Skin of body (tissue), 1 donor: ENCODE measurements at regions not wholly inside any gene's neighbourhood (a gene's known extent, or its start where the extent isn't known, plus 50 kb on each side); places are given as distances from the start of the nearest gene placed in this dataset.

Experiments
- DNase-seq: peaks from one replicate; lab custom pipeline; 2025; lab: John Stamatoyannopoulos, UW

DNA sequence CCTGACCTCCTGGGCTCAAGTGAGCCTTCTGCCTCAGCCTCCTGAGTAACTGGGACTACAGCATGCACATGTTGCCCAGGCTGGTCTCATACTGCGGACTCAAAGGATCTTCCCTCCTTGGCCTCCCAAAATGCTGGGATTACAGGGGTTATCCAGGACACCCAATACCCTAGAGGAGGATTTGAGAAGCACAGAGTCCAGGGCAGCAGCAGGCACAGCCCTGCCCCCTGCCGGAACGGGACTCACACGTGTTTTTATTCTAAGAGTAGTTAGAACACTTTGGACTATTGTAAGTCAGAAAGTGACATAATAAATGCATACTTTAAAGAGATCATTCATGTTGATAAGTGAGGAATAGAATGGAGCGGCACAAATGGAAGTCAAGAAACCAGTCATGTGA is 80.2 kb downstream of the C6orf118 start:
- DNase-seq: no peak

DNA sequence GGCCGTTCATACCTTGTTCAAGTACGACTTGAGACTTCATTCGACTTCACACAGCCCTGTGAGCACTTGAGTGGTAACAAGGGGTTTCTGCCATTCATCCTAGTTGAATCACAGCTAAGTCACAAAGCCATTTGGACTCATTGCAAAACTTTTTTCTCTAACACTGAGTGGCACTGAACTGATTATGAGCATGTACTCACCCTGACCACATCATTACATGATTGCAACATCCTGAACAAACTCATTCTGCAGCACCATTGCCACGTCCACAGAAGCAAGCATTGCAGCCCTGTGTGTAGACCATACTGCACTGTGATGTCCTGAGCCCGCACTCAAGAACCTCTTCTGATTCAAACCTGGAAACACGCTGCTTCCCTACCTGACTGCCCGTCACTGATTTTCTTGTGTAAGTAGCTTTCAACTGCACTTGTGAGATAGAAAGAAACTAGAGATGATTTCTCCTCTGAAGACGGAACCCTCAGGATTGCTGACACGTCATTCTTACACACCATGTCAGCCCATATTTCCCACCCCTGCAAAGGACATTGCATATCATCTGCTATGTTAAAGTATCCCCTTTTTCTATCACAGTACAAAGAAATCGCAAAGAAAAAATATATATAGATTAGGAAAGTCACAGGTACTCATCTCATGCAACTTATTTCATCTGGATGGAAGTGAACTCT is 81.6 kb downstream of the C6orf118 start:
- no peak for DNase-seq

DNA sequence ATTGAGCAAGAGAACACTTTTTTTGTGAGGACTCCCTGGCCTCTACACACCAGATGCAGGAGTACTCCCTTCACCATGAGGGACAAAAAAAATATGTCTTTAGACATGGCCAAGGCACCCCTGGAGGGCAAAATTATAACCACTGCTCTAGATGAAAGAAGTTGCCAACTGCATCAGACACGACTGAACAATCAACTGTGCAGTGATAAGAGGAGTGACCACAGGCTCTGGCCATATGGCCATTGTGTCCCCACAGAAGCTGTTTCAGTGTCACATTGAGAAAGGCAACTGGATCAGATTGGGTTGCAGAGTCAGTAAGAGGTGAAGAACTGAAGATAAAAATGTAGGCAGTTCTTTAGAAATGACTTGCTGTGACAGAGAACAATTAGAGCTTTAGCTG is 85.7 kb downstream of the C6orf118 start:
- DNase-seq: no peak

DNA sequence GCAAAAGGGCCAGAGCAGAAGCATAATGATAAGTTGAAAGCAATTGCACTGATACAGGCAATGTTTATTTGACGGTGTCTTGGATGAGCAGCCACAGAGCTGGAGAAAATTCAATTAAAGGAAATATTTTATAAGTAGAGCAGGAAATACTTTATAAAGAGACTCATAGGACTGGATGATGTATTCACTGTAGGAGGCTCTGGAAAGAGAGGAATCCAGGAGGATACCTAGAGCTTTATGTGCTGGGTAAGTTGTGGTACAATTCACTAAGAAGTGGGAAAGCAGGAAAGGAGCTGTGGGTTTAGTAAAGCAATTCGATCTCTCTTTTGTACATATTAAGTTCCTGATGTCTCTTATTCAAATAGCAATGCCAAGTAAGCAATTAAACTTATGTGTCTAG is 86.3 kb downstream of the C6orf118 start:
- DNase-seq: no peak

DNA sequence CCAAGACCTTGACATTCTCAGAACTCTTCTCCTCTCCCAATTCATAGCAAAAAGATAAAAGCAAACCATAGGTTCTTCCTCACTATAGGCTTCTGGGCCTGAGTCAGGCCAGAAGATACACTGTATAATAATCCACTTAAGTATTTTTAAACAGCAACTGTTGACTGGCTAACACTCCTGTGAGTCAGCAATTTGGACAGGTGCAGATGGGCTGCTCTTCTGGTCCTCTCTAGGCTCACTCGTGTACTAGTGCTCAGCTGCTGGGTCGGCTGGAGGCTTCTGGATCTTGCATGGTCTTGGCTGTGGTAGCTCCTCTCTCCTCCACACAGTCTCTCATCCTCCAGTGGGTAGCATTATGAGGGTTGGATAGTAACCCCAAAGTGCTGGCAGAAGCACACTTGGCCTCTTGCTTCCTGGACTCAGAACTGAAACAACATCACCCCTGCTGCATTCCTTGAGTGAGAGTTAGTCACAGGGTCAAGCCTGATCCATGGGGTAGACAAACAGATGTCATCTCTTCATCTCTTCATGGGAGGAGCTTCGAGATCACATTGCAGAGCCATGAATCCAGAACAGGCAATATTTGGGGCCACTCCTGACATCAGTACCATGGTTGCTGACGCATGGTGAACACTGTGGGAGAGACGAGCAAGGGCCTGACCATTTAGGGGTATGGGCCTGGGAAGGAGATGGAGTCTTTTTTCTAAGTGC is 86.9 kb downstream of the C6orf118 start:
- DNase-seq: no peak

DNA sequence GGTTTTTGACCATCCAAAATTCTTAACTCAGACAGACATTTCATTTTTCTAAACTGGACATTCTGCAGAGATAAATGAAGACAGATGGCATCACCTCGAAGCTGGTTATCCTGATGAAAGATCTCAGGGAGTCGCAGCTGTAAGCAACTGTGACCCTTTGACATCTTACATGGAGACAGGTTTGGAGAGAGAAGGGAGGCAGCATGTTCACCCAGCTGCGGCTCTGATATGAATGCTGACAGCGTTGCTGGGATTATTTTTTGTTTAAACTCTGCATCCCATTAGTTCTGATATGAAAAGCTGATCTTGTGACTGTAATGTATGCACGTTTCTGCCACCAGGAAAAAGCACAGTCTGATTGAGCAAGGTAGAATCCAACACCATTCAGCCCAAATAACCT is 89.4 kb downstream of the C6orf118 start:
- DNase-seq: no peak

DNA sequence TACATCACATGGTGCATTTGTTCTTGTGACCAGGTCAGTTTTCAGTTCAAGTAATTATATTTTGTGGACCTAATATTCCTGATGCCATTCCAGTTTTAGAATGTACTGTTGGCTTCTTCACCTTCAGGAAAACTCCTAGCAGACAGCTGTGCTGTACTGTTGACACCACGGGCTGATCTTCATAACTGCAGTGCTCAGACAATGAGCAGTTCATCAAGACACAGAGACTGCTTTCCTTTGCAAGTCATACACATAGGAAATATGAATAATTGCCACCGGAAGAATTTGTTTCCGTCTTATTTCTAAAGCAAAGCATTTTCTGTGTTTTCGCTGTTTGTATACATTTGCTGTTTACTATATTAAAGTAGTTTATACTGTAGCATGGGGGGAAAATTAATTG is 89.8 kb downstream of the C6orf118 start:
- no peak for DNase-seq

DNA sequence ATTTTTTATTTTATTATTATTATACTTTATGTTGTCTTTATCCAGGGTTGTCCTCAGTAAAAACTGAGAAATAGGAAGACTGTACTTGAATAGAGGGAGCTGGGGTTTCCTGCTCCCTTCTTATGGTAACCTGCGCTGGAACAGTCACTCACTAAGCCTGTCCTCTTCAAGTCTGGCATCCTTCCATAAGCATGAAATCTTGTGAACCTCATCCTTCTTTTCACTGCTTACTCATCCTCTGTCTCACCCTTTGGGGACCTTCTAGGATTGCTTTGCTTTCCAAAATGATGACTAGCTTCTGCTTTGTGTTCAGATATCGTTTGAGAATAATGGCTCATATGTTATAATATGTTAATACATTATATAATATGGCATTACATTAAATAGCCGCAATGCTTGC is 90.6 kb downstream of the C6orf118 start:
- DNase-seq: no peak

DNA sequence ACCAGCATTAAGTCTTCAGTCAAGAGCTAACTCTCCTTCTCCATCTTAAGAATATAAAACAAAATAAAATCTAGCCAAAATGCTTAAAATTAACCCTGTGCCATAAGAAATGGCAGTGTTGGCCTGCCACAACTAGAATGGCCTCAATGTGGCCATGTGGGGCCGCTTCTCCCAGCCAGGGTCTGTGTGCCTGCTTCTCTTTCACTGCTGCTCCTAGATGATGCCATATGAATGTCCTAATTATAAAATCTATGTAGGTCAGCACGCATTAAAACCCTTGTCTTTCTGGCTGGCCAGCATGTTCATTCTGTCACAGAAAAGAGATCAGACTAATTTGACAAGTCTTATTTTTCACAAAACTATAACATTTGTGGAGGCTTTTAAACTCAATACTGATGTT is 102.6 kb downstream of the C6orf118 start:
- no peak for DNase-seq

DNA sequence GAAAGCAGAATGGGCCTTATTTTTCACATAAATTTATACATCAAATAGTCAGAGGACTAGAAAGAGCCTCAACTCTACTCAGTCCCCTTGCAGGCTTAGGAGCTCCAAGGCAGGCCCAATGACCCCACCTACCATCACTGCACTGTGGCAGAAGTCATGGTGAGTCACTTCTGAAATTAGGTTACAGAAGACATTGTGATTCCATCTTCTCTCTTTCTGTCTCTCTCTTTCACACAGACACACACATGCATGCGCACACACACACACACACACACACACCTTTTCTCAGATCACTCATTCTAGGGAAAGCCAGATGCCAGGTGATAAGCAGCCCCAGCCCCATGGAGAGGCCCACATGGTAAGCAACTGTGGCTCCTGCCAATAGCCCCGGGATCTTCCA is 103.8 kb downstream of the C6orf118 start:
- no peak for DNase-seq

DNA sequence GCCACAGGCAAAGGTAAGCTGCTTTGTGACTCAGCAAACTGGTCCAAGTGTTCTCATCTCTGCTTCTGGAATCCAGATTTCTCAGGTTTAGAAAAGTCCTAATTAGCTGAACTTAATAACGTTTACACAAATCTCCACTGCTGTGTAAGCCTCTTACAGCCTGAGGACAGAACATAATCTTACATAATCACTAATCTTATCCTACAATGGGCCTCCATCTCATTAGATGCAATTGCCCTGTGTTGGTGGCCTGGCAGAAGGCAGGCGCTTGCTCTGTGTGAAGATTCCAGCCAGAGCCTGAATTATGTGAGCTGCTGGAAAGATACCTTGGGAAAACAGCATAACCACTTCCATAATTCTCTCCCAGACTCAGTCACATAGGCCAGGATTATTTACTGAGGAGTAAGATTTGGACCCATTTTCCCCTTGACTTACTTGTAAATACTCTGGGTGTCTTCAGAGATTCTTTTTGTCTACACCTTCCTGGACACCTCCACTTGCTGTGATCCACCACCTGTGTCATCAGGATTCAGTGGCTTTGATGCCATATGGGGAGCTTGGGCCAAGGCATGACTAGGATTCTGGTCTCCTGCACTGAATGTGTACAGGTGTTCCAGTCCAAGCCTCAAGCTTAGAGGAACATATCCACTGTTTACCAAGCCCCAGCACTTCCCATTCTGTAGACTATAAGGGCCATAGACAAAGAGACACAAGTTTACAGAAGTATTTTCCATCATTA is 104.4 kb downstream of the C6orf118 start:
- DNase-seq: no peak

DNA sequence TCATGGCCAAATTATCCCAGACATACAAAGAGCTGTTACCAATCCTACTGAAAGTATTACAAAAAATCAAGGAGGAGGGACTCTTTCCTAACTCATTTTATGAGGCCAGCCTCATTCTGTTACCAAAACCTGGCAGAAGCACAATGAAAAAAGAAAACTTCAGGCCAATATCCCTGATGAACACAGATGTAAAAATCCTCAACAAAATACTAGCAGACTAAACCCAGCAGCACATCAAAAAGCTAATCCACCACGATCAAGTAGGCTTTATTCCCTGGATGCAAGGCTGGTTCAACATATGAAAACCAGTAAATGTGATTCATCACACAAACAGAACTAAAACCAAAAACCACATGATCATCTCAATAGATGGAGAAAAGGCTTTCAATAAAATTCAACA is 109.2 kb downstream of the C6orf118 start:
- no peak for DNase-seq

DNA sequence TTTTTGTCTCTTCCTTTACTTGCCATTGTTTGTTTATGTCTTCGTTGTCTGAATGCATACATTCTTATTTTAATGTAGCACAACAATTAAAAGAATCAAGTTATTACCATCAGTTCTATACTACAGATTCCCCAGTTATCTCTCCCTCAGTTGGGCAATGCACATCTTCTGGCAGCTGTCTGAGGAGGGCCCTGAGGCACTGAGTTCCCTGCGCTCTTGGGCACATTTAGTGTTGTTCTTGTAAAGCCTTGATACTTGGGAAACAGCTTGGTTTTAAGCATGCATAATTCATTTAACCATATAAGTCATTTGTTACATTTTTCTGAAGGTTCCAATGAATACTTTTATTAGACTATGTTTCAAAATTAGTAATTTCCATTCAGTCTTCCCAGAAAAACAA is 117.9 kb downstream of the C6orf118 start:
- no peak for DNase-seq

DNA sequence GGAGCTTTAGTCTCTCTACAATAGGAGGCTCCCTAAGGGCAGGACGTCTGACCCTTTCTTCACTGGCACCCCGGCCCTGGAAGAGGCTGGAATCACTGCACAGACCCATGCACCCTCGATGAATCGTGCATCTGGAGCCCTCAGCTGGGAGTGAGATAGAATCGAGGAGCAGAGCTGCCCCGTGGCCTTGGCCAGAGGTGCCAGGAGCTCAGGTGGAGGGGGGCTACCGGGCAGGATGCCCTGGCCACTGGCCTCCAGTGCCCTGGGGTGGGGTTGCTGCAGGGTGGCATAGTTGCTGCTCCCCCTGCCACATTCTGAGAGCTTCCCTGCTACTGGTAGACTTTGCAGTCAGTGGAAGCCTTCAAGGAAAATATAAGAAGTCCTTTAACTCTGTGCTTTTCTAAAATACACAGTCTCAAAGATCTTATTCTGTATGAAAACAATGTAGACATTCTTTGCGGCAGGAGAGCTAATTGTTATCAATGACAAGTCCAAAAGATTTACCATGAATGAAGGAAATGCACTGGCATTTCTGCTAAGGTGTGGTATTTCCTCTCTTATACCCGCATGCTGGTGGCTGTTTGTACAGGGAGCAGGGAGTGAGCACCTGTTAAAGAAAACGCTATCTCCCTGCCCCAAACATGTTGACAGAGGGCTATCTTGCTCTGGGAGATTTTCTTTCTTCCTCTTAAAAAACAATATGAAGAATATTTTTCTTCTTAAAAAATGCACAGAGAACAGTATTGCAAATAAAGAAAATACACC is 122.8 kb downstream of the C6orf118 start:
- no peak for DNase-seq

DNA sequence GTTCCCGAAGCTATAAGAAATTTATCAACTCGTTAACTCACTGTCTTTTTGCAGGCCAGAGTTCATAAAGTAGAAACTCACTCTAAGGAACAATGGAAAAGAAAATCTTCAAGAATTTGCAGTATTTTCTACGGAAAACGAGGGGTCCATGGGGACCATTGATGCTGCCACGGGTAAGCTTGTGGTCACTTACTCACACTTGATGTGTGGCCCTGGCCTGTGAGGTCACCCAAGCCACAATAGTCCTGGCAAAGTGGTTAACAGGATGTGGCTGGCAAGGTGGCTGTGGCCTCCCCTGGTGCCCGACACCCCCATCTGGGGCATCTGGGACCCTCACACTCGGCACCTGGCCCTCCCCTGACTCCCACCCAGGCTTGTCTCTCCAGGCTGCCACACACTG is 123.4 kb downstream of the C6orf118 start:
- DNase-seq: no peak

DNA sequence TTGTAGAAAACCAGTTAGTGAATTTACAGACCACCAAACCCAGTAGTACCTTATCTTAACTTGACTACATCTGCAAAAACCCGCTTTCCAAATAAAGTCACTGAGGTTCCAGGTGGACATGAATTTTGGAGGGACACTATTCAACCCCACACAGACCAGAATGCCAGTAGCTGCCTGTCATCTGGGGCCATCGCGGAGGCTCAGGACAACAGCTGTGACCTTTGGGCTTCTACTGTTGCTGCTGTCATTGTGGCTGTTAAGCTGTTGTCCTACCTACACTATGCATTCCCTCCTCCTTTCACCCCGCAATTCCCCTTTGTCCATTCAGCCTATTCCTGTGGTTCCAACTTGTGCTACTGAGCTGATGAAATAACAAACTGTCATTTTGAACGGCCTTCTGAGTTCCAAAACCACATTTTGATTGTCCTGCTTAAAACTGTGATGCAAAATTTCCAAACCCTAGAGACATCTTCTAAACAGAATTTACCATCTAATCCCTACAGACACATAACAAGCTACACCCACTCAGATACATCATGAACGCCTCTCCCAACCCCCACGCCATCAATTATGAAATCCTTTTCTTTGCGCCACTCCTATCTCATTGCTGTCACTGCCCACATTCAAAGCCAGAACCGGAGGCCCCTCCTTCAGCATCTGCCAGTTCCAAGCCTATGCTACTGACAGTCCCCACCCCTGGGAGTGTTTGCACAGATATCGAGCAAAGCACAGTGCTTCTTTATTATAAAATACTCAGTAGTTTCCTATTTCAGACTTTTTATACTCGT is 125.0 kb downstream of the C6orf118 start:
- DNase-seq: peak; percentile 5

DNA sequence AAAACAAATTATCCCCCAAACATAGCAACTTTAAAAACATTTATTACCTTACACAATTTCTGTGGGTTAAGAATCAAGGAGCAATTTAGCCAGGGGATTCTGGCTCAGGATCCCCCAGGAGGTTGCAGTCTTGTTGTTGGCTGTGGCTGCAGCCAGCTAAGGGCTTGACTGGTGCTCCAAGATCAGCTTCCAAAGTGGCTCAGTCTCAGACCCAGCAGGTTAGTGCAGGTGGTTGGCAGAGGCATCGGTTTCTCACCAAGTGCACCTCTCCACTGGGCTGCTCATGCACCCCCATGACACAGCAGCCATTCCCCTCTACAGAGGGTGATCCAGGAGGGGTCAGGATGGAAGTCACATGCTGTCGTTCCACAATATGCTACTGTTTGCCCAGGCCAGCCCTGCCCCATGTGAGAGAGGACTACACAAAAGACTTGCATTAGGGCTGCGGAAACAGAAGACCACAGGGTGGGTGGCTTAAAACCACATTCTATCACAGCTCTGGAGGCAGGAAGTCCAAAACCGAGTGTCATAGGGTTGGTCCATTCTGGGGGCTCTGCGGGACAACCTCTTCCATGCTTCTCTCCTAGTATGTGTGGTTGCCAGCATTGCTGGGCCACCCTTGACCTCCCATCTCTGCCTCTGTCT is 125.8 kb downstream of the C6orf118 start:
- DNase-seq: no peak

DNA sequence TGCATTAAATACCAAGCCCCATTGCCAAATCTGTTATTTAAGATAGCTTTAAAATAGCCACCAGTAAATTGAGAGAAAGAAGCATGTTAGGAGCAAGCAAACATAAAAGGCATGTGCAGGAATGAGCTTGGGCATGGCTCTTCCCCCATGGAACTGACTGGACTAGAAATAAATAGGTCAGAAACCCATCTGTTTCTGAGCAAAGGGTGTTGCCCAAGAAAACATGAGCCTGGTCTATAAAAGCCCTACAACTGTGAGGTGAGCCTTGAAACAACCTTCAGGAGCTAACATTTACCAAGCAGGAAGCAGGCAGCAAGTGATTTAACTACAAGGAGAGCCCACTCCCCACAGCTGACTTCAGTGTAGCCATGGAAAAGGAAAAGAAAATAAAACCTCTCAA is 126.3 kb downstream of the C6orf118 start:
- DNase-seq: no peak

DNA sequence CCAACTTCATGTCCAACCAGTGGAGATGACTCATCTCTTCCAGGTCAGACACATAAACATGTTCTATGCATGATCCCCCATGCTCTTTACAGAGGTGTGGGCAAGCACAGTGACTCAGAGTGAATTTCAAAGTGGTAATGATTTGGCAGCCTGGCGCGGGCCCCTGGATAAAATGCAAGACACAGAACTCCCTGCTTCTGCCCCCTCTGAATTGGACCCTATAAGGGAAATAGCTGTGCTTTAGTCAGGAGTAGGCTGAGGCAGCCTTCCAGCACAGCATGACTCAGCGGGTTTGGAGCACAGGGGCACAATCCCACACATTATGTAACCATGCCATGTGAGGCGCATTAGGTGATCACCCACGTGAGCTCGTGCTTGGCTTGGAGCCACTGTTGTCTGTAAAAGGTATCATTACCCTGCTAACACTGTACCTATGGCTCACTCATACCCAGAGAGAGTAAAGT is 127.4 kb downstream of the C6orf118 start:
- DNase-seq: no peak

DNA sequence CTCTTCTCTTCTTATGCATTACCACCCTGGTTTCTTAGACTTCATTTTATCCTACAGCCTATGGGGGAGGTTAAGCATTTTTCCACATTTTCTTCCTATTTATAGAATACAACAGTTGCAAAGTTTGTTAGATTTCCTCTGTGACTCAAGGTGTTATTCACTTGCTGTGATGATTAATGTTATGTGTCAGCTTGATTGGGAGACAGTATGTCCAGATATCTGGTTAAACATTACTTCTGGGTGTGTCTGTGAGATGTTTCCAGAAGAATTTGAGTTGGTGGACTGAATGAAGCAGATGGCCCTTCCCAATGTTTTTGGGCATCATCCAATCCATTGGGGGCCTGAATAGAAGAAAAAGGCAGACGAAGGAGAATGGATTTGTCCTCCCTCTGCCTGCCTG is 131.3 kb downstream of the C6orf118 start:
- DNase-seq: no peak

DNA sequence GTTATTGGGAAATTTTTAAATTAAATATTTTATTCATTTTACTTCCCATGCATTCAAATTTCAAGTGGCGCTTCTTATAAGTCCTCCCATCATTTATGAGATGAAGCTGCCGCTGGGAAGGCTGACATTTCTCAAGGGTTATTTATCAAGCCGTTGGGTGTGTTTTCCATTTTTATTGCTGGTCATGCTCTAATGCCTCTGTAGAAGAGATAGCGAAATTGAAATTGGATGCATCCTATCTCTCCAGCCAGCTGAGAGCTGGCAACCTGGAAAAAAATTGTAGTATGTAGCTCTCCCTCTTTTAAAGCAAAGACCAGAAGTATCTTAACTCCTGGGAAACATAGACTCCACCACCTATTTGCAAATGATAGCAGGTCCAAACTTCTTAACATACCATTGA is 135.9 kb downstream of the C6orf118 start:
- DNase-seq: no peak
